ENCODE measurements at regions not wholly inside any gene's neighbourhood (a gene's known extent, or its start where the extent isn't known, plus 50 kb on each side); places are given as distances from the start of the nearest gene placed in this dataset.
"Not testable (repeated sequence)": the region's sequence is repeated elsewhere in the genome, so short reads cannot be mapped to it uniquely, and the experiment has no call there.

DNA sequence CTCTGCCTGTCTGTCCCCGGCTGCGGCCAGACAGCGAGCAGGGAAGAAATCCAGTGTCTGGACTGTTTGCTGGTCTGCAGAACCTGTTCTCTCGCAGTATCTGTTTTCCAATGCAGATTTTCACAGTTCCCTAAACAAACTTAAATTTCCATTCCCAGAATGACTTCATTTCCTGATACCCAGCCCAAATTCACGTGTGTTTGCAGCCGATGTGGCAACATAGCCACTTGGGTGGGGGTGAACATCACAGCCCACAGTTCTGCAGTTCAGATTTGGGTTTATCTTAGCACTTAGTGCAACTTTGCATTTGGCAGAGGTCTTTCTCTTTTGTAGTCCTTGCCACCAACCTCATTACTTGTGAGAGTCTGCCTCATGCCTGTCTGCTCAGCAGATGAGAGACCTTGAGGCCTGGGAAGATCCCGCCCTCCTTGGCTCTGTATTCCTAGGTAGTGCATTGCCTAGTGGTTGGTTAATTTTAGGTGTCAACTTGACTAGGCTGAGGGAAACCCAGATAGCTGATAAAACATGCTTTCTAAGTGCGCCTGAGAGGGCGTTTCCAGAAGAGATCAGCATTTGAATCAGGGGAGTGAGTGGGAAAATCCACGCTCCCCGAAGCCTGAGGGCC is 122.8 kb upstream of the FAM20C start:
- not testable (repeated sequence) for DNase-seq

DNA sequence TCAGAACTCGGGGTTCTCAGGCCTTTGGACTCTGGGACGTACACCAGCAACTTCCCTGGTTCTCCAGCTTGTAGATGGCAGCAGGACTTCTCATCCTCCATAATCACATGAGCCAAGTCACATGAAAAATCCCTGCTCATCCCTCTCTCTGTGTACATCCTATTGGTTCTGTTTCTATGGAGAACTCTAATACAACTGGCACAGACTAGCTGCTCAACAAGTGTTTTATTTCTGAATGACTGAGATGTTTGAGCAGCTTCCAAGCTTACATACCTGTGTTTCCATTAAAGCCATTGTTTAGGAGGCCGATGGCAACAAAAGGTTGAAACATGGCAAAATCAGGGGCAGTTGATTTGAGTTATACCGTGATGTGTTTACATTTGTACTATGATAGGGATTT is 122.2 kb upstream of the FAM20C start:
- DNase-seq = not testable (repeated sequence)

DNA sequence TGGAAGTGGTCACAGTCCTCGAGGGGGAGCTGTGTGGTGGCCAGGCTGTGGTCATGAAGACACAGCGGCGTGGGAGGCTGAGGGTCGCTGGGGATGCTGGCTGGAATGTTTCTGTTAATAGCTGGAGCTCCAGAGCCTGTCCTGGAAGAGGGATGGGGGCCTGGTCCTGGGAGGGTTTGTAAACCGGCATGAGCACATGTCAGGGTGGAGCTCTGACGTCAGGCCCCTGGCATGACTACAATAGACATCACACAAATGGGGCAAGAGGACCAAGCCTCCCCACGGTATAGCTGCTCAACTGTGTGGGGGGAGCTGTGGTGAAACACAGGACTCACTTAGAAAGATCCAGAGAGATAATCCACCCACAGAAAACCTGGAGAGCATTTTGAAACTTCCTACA is 121.4 kb upstream of the FAM20C start:
- DNase-seq = peak; percentile 62

DNA sequence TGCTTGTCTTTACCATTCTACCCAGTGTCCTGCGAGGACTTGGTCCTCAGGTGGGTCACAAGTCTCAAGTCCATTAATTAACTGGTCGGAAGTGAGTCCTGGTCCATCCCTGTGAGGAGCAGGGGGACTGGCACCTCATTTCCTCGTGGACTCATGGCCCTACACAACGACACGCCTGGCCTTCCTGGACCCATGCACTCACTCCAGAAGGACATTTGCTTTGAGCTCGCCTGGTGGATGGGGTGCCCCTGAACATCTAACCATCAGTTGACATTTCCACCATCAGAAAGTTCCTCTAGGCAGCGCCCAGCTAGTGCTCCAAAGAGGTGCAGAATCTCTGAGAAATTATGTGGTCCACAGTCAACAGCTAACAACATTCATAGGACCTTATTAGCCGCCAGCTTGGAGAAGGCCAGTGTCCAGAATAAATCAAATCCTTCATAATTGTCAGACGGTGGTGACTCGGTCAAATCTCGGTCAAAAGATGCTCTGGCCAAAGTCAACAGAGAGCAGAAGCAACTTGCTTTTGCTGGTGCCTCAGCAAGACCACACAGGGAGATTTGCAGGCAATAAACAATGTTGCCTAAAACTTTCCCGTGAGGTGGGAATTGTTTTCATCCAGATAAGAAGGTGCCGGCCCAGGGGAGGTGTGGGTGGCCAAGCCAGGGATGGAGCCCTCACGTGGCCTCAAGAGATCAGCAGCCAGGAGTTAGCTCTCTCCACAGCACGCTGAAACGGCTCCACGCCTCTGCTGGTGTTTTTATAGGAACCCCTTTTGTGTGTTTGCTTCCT is 119.9 kb upstream of the FAM20C start:
- peak; percentile 18 for DNase-seq

DNA sequence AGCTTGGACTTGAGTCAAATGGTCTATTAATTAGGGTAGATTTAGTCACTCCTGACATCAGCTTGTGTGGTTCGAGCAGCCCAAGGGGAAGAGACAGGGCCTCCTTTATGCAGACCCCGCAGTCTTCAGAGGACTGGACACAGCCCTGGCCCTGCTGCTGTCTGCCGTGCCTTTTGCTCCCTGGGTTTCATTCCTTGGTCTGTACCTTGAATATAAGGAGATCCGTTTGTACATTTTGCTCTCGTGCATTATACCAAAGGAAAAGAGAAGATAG is 119.4 kb upstream of the FAM20C start:
- DNase-seq = not testable (repeated sequence)

DNA sequence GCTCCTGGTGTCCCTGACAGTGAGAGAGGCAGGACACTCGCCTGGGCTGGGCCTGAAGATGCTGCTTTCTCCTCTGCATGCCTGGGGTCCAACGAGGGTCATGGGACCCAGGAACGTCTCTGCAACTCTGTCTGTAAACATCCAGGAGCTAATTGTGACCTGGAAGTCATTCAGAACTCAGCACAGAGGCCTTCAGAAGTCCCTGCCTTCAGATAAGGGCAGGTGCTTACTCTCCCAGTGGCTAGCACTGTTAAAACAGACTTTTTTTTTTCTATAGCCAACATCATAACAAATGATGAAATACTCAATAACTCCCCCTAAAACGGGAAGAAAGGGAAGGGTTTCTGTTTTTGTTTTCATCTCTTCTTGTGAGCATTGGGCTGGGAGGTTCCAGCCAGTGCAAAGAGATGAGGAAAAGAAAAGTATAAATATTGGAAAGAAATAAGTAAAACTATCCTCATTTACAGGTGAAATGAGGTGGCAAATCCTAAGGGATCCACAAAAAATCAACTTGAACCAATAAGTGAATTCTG is 118.3 kb upstream of the FAM20C start:
- DNase-seq = not testable (repeated sequence)

DNA sequence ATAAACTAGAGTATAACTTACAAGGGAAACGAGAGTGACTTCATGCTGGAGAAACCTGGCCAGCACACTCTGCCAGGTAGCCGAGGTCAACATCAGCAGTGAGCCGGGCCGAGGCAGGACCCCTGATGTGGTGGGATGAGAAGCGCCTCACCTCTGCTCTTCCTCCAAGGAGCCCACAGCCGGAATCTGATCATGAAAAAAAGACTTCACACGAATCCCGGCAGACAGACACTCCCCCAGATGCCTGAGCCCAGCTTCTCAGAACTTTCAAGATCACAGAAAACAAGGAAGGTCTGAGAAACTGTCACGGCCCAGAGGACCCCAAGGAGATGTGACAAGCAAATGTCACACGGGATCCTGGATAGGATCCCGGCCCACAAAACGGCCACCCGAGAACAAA is 116.9 kb upstream of the FAM20C start:
- not testable (repeated sequence) for DNase-seq

DNA sequence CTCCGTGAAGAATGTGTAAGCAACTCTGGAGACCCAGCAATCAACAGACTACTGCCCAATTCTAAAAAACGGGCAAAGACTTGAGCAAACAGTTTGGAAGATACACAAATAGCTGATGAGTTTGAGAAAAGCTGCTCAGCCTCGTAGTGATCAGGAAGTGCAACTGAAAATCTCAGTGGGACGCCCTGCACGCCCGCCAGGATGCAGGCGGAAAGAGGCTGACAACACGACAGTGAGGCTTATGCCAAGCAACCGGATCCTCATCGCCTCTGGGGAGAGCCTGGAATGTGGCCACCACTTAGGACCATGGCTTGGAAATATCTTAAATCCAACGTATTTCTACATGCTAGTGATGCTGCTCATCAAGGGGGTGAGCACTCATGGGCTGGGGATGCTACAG is 116.2 kb upstream of the FAM20C start:
- not testable (repeated sequence) for DNase-seq

DNA sequence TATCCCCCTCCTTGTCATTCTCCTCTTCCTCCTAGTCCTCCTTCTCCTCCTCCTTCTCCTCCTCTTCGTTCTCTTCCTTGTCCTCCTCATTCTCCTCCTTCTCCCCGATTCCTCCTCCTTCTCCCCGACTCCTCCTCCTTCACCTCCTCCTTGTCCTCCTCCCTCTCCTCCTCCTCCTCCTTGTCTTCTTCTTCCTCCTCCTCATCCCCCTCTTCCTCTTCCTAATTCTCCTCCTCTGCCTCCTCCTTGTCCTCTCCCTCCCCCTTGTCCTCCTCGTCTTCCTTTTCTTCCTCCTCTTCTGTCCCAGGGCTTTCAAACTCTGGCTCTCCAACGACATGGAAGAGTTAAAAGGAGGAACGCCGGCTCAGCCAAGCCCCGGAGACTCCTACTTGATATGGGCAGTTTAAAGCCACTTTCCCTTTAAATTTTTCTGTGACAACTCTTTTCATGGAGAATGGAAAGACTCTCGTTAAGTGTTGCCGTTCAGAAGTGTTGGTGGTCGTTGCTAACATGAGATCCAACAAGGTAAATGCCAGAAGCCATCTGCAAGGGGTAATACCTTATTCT is 115.5 kb upstream of the FAM20C start:
- not testable (repeated sequence) for DNase-seq

DNA sequence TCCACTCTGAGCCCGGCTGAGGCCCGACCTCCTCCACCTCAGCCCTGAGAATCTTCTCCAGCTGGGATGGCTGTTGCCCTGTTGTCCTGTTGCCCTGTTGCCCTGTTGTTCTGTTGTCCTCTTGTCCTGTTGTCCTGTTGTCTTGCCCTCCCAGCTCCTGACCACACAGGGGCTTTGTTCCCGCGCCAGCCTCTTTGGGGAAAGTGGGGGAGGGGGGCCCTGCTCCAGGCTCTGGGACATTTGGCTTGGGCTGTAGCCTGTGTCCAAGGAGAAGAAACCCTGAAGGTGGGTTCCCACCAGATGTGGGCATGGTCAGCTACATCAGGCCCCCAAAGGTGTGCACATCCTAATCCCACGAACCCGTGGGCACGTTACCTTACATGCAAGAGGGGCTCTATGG is 113.5 kb upstream of the FAM20C start:
- DNase-seq = not testable (repeated sequence)

DNA sequence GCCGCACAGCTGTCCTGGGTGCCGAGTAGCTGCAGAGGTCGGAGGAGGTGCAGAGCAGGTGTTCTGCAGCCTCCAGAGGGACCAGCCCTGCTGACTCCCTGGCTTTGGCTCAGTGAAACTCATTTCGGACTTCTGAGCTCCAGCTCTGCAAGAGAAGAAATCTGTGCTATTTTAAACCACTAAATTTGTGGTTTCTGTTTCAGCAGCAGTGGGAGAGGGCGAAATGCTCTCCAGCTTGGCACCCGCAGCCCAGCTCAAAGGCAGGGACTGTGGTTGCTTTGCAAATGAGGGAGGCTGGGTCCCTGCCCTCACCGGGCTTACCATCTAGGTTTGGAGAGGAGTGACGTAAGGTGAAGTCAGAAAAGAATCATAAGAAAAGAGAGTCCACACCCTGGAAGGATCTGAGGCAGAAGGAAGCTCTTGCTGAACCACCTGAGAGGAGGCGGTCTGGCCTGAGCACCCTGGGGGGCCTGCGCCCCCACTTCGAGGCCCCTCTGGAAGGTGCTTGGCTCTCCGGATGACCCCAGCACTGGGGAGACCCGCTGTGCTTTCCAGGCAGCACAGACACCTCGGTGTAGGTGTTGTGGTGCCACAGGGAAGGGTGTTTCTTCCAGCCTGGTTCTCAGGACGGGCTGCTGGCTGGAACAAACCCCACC is 112.8 kb upstream of the FAM20C start:
- not testable (repeated sequence) for DNase-seq

DNA sequence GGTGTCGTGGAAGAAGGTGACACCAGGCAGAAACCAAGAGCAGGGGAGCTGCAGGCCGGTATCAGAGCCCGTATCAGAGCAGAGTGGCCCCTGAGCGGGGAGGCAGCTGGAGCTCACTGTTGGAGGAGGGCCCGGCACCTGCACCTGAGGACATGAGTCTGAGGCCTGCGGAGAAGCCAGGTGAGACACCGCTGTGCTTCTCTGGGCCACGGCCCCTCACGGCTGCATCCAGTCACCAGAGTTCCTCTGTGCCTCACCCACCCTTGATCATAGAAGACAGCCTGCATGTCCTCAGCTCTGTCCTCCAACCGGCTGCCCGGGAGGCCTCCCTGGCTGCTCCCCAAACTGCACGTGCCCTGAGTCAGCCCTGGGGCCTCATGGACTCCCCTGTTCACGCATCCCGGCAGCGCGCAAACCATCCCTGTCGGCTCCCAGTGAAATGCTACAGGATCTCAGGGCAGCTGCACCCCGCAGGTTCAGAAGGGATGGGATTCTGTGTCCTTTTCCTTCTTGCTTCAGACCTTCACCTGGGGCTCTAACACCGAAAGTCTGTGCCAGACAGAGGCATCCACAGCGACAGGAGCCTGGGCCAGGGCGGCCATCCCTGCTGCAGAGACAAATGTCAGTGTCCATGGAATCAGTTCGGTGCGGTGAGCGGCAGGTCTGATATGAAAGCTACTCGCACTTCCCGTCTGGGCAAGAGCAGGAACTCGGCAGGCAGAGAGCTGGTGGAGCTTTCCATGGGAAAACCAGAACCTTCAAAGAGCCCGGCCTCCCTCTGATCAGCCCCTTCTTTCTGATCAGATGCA is 111.9 kb upstream of the FAM20C start:
- no peak for DNase-seq

DNA sequence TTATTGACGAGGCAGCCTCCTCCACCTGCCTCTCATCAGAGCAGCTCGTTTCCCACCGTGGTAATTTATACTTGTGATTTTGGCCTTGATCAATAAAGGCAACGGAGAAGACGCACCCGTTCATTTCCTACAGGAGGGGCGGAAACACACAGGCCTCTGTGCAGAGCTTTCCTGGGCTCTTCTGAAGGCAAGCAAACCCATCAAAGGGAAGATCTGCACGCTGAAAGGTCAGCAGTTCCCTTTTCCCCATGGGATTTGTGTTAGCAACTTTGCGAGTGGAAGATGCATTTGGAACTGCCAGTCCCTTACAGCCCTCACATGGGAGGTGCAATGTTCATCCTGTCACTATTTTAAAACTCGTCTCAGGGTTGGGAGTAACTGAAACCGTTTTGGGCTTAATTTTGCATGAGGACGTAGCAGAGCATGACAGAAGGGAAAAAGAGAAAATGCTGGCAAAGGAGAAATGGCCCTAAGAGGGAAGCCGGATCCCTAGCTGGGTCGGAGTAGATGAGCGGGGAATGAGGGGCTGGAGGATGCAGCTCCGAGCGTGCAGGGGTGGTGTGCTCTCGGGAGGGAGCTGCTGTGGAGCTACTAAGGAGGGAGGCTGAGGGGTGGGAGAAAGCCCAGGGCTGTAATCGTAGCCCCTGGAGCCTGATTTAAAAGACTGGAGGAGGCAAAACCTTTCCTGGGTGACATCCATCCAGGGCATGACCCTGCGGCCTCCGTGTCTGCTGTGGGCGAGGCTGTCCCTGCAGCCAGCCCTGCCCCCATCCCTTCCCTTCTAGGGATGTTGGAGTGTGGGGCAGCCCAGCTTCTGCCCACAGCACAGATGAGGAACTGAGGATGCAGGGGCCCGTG is 111.1 kb upstream of the FAM20C start:
- no peak for DNase-seq

DNA sequence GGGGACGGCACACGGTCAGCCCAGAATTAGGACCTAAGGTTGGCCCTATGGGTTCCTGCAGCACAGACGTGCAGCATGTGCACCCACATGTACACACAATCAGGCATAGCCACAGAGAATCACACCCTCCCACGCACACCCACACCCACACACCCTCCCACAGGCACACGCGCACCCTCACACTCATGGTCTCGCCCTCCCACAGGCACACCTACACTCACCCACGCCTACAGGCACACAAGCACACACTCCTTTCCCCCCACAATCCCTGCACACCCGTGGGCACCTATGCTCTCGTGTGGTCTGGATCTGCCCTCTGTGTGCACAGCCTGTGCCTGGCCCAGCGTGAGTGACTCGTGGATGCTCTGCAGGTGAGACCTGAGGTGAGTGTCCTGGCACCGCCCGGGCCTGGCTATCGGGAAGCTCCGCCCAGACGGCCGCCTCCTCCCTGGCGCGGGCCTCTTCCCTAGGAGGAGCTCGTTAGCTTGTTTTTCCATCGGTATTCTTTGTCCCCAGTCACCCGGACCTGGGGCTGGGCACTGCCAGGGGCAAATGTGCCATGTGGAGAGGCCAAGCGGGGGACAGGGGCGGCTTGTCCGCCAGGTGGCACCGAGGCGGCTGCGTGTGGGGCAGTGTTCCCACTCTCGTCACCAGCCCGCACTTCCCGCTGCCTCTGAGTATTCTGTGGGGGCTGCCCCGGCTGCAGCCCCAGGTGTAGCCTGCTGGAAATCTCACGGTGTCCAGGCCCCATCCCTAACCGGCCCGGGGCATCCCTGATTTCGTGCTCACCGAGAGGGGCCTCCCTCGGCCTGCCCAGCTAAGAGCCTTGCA is 110.2 kb upstream of the FAM20C start:
- no peak for DNase-seq

DNA sequence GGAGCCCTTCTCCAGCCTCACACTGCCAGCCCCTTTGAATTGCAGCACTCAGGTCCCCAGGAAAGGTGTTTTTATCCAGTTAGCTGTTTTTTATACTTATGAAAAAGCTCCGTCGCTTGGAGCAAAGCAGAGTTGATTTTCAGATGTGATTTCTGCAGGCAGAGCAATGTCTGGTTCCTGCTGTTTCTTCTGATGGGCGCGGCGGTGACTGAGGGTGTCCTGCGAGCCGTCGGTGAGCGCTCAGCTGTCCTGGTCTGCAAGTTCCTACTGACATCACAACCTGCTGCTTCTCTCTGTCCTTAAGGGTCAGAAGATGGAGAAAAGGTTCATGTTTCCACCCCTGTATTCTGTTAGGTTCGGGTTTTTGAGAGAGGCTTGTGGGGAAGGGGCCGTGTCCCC is 109.6 kb upstream of the FAM20C start:
- no peak for DNase-seq

DNA sequence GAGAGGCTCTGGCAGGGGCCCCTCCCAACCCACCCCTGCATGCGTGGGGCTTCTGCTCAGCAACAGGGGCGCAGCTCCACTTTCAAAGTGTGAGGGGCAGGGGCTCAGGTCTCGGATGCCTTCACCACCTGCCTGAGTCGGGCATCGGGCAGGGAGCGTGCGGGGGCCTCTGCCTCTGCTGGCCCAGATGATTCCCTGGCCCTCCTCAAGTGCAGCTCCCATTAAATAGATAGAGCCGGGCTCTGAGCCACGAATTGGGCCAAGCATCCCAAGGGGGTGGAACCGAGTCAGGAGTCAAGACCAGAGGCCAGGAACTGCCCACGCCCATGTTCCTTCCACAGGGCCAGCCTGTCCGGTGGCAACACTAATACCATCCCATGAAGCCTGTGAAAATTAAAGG is 108.9 kb upstream of the FAM20C start:
- DNase-seq = no peak

DNA sequence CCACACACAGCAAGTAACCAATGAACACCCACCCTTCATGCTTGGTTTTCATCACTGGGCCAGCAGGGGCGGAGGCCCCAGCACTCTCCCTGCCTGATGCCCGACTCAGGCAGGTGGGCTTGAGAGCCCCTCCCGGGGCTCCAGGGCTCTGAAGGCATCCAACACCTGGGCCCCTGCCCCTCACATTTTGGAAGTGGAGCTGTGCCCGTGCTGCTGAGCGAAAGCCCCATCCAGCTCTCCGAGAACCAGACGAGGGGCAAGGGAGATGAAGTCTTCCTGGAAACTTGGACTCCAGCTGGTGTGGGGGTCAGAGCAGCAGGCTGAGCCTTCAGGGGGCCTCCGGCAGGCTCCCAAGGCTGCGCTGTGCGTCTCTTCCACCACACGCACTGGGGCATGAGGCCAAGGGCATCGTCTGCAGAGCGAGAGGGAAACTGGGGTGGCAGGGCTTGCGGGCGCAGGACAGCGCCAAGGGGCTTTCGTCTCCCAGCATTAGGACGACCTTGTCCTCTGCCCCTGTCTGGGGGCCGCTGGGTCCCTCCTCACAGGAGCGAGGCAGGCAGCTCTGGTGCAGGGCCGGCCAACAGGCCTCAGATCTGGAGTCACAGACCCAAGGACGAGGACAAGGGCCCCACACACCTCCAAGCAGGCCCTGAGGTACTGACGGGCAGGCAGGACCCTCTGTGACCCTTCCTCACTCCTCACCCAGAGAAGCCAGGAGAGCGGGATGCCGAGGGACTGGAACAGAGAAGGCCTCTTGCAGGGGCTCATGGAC is 108.3 kb upstream of the FAM20C start:
- DNase-seq = no peak

DNA sequence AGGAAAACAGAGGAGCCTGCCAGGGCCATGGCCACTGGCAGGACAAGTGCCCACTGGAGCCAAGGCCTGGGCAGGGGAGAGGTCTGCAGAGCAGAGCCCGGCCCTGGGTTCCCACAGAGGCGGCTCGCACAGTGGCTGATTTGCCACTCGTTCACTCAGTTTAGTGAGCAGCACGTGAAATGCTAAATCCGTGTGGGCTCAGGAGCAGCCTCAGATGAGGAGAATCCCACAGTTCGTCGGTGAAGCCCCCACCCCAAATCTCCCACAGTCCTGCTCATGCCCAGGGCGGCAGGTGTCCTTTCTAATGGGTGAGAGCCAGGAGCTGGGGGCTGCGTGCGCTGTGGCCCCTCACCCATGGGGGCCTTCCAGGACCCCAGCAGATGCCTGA is 107.7 kb upstream of the FAM20C start:
- no peak for DNase-seq

DNA sequence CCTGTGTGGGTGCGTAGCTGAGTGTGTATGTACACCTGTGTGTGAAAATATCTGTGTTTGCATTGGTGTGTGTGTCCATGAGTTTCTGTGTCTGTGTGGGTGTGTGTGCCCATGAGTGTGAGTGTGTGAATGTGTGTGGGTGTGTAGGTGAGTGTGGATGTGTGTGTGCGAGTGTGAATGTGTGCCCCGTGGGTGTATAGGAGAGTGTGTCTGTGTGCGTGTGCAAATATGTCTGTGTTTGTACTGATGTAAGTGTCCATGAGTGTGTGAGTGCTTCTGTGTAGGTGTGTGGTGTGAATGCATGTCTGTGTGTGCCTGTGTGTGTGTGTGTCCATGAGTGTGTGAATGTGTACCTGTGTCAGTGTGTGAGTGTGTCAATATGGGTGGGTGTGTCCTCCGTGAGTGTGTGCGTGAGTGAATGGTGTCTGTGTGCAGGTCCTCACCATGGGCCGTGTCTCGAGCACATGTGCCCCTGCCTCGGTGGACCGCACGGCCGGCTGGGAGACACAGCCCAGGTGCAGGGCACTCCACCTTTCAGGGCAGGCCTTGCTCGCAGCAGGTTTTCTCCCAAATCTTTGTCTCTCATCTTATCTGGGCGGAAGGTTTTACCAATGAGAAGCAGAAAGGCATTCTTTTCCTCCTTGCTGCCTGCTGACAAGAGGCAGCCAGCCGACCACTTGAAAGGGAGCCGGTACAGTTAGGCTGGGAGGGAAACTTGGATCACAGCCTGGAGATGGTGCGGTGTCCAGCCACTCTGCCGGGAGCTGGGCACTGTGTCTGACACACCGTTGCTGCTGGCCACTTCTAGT is 107.1 kb upstream of the FAM20C start:
- DNase-seq = peak; percentile 50

Measured in fibroblast of skin of right biceps (primary cell).